LNCaP clone FGC (cell line): ENCODE measurements at regions not wholly inside any gene's neighbourhood (a gene's known extent, or its start where the extent isn't known, plus 50 kb on each side); places are given as distances from the start of the nearest gene placed in this dataset.
"Not testable (repeated sequence)": the region's sequence is repeated elsewhere in the genome, so short reads cannot be mapped to it uniquely, and the experiment has no call there.

ENCODE experiments used
- DNase-seq: peaks from one replicate; pipeline ENCODE4 v3.0.0-alpha.2; 2011; ENCODE audit warnings: low read depth
- H3K4me3 ChIP-seq: 2 replicates; pipeline ENCODE4 v1.5.1; 2011; ENCODE audit warnings: mild to moderate bottlenecking, low read depth, low read length, control low read depth
- TF ChIP-seq, protein P1 (sequence below): IDR thresholded peaks from 2 replicates; pipeline ENCODE4 v1.5.1; 2012; ENCODE audit warnings: mild to moderate bottlenecking; ENCODE audit not compliant: control insufficient read depth, insufficient read depth; ENCODE audit errors: extremely low read depth

DNA sequence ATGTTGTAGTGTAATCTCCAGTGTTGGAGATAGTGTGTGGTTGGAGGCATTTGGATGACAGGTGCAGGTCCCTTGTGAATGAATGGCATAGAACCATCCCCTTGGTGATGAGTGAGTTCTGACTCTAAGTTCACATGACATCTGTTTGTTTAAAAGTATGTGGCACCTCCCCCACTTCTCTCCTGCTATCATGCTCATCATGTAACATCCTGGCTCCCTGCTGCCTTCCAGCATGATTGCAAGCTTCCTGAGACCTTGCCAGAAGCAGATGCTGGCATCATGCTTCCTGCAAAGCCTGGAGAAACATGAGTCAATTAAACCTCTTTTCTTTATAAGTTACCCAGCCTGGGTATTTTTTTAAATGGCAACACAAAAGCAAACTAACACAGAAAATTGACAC is 499.0 kb upstream of the SEMA3D start:
- TF ChIP-seq, protein P1, sequence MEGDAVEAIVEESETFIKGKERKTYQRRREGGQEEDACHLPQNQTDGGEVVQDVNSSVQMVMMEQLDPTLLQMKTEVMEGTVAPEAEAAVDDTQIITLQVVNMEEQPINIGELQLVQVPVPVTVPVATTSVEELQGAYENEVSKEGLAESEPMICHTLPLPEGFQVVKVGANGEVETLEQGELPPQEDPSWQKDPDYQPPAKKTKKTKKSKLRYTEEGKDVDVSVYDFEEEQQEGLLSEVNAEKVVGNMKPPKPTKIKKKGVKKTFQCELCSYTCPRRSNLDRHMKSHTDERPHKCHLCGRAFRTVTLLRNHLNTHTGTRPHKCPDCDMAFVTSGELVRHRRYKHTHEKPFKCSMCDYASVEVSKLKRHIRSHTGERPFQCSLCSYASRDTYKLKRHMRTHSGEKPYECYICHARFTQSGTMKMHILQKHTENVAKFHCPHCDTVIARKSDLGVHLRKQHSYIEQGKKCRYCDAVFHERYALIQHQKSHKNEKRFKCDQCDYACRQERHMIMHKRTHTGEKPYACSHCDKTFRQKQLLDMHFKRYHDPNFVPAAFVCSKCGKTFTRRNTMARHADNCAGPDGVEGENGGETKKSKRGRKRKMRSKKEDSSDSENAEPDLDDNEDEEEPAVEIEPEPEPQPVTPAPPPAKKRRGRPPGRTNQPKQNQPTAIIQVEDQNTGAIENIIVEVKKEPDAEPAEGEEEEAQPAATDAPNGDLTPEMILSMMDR = no peak
- no peak overlapping the region for H3K4me3 ChIP-seq
- no peak for DNase-seq

DNA sequence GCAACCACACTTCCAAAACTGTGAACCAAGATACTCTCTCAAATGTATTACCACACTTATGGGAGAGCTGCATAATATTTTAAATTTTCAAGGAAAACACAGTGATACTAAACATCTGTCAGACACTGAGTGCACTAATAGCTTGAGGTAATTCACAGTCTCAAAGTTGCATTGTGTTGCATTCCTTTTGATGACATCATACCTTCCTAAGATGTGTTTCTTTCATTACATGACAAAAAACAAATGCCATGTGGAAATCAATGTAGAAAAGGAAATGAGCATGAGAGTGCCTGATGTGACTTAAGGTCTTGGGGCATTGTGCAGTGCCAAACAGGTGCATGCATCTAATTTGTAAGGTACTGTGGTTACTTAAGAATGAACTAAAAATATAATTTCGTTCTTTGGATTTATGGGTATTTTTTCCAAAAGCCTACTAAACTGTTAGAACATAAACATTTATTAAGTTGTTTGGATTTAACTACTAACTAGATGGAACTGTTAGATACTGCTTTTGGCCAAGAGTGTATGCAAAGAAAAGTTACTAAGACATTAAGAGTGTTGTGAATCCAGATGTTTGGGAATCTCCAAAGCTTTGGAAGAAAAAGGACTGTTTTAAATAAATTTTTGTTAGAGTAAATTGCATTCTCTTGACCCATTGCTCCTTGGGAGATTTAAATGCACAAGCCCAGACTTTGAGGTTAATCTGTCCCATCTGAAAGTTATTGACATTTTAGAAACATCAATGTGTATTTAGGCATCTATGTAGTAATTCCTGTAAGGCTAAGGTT is 496.2 kb upstream of the SEMA3D start:
- DNase-seq = no peak
- H3K4me3 ChIP-seq = no peak overlapping the region
- TF ChIP-seq, protein P1 = no peak

DNA sequence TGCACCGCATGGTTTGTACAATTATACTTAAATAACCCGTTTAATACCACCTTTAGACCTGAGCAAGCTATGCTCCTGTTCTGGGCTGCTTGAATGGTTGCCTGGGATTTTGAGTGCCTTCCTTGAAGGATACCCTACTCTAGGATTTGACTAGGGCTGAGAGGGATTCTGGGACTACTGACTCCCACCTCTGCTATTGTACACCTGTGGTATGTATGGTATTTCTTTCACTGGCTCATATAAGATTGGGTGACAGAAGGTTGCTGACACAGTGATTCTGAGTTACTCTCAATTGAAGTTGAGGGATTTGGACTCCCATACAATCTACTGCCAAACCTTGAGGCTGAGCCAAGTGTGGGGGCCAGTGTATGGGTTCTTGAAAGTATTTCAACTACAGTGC is 494.4 kb upstream of the SEMA3D start:
- H3K4me3 ChIP-seq = no peak overlapping the region
- TF ChIP-seq, protein P1 = no peak
- no peak for DNase-seq

DNA sequence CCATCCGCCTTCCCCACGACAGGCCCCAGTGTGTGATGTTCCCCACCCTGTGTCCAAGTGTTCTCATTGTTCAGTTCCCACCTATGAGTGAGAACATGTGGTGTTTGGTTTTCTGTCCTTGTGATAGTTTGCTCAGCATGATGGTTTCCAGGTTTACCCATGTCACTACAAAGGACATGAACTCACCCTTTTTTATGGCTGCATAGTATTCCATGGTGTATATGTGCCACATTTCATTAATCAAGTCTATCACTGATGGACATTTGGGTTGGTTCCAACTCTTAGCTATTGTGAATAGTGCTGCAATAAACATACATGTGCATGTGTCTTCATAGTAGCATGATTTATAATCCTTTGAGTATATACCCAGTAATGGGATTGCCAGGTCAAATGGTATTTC is 488.2 kb upstream of the SEMA3D start:
- not testable (repeated sequence) for H3K4me3 ChIP-seq, DNase-seq

DNA sequence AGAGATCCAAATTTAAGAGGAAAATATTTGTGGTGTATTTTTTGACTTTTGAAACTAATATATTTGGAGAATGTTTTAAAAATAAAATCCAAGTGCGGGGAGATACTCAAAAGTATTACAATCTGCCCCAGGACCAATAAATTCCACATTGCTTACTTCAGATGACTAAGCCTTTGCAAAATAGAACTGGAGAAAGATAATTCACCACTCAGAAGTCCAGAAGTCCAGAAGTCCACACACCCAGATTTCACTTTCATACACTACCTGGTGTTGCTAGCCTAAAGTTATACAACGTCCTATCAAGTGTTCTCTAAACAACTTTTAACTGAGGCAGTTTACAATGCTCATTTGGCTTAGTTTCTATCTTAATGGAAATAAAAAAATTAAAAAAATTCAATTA is 487.0 kb upstream of the SEMA3D start:
- H3K4me3 ChIP-seq = no peak overlapping the region
- TF ChIP-seq, protein P1 = no peak
- DNase-seq = no peak

DNA sequence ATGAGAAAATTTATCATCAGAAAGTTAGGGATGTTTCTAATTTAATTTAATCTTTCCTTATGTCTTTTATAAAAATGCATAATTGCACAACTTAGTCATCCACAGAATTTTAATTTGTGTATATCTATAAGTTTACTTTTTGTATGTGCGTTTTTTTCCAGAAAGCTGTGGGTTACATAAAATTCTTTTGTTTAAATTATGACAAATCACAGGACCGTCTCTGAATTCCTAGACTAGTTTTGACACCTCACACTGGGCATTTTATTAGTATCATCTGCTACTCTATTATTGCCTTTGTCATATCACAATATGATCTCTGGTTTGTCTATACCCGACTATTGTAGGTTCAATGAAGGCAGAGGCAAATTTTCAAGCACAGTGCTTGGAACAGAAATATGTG is 482.4 kb upstream of the SEMA3D start:
- TF ChIP-seq, protein P1 = no peak
- H3K4me3 ChIP-seq = no peak overlapping the region
- no peak for DNase-seq

DNA sequence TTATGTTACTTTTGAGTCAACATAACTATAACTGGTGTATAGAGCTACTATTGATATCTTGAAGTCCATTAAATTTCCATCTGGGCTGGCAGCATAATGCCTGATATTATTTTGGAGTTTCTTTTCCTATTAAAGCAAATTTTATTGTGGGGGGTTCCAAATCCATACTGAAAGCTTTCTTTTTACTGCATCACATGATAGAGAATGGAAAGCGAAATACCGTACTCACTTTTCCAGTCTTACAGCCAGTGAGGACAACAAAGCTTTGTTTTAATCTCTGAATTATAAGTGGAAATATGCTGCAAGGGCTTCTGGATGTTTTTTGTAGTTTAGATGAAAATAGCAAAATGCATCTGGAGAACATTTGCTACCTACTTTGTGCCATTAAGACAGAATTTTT is 477.5 kb upstream of the SEMA3D start:
- DNase-seq = no peak
- TF ChIP-seq, protein P1 = no peak
- H3K4me3 ChIP-seq = no peak overlapping the region
